ENCODE measurements at regions not wholly inside any gene's neighbourhood (a gene's known extent, or its start where the extent isn't known, plus 50 kb on each side); places are given as distances from the start of the nearest gene placed in this dataset.

DNA sequence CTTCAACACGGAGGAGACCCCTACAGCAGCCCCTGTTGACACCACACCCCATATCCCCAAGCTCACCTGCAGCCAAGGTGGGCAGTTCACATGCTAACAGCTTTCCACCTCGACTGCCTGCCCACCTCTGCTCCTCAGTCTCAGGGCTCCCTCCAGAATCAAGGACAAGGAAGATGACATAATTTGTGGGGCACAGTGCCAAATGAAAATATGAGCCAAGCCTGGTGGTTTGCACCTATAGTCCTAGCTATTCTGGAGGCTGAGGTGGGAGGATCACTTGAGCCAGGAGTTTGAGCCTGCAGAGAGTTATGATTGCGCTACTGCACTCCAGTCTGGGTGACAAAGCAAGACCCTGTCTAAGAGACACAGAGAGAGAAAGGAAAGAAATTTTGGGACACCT, 516.3 kb downstream of the BCOR start:
- Histone ChIP-seq H3K4me1 (no peaks in the 10 kb centered on the region), H3K27ac (no peak overlapping the region), H3K36me3 (no peaks in the 10 kb centered on the region), H3K4me3 (no peak overlapping the region), H3K27me3 (no peaks in the 10 kb centered on the region), H3K9me3 (peaks cover 0 to 3% of the 10 kb centered on the region in 2 donors)
- no peak for DNase-seq (ENCODE audit: low spot score)
- TF ChIP-seq, protein P1, sequence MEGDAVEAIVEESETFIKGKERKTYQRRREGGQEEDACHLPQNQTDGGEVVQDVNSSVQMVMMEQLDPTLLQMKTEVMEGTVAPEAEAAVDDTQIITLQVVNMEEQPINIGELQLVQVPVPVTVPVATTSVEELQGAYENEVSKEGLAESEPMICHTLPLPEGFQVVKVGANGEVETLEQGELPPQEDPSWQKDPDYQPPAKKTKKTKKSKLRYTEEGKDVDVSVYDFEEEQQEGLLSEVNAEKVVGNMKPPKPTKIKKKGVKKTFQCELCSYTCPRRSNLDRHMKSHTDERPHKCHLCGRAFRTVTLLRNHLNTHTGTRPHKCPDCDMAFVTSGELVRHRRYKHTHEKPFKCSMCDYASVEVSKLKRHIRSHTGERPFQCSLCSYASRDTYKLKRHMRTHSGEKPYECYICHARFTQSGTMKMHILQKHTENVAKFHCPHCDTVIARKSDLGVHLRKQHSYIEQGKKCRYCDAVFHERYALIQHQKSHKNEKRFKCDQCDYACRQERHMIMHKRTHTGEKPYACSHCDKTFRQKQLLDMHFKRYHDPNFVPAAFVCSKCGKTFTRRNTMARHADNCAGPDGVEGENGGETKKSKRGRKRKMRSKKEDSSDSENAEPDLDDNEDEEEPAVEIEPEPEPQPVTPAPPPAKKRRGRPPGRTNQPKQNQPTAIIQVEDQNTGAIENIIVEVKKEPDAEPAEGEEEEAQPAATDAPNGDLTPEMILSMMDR (IDR thresholded peaks at IDR 0.05) = no peak

DNA sequence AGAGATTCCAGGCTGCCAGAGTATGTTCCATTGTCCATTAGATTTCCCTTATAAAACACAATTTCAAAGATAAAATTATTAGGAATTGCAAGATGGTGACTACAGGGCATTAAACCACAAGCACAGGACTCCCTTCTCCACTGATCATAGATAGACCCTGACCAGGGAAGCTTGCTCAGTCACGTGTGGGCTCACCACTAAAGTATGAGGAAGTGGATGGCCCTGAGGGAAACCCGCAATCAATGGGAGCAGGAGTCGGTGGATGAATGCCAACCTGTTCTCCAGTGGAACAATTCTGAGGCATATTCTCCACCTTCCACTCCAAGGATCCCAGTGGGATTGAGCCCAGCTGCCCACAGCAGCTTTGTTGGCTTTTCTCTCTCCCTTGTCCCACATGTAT, 515.7 kb downstream of the BCOR start:
- no peak for DNase-seq (ENCODE audit: low spot score)
- no peaks in the 10 kb centered on the region for H3K27me3 ChIP-seq
- H3K4me3 ChIP-seq = no peak overlapping the region
- TF ChIP-seq, protein P1 (IDR thresholded peaks at IDR 0.05) = no peak
- no peaks in the 10 kb centered on the region for H3K4me1 ChIP-seq
- no peak overlapping the region for H3K27ac ChIP-seq
- H3K36me3 ChIP-seq = no peaks in the 10 kb centered on the region
- H3K9me3 ChIP-seq = peaks cover 0 to 3% of the 10 kb centered on the region in 2 donors

DNA sequence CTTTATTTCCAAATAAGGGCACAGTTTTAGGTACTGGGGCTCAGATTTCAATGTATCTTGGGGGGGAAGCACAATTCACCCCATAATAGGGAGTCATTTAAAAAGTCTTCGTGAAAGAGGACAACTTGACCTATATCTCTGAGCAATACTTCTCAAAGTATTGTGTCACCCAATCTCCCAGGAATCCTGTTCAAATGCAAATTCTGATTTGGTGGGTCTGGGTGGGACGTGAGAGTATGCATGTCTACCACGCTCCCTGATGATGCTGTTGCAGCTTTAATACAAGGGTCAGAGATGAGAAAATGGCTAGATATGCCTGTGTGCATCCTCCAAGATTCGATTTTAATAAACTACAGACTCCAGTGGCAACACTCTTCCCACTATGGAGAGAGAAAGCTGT, 514.8 kb downstream of the BCOR start:
- peaks cover 0 to 3% of the 10 kb centered on the region in 2 donors for H3K9me3 ChIP-seq
- H3K27me3 ChIP-seq = no peaks in the 10 kb centered on the region
- no peak for DNase-seq (ENCODE audit: low spot score)
- H3K4me3 ChIP-seq = no peak overlapping the region
- TF ChIP-seq, protein P1 (IDR thresholded peaks at IDR 0.05) = no peak
- H3K4me1 ChIP-seq = no peaks in the 10 kb centered on the region
- H3K27ac ChIP-seq = no peak overlapping the region
- H3K36me3 ChIP-seq = no peaks in the 10 kb centered on the region

DNA sequence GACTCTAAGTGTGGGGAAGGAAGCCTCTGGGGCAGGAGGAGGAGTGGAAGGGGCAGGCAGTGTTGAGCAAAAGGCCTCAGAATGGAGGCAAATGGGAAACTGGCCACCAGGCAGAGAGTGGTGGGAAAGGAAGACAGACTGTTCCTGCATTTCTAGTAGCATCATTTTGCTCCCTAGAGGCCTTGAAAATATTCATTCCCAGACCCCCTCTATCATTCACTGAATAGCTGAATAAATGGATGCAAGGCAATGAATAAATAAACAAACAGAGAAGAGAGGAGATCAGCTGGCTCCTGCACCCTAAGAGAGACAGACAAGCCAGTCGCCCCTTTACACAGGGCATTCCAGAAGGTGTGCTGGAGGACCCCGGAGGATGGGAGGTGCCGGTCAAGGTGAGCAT, 511.9 kb downstream of the BCOR start:
- H3K27ac ChIP-seq = no peak overlapping the region
- peaks cover 0 to 3% of the 10 kb centered on the region in 2 donors for H3K9me3 ChIP-seq
- H3K4me1 ChIP-seq = no peaks in the 10 kb centered on the region
- H3K4me3 ChIP-seq = no peak overlapping the region
- TF ChIP-seq, protein P1 (IDR thresholded peaks at IDR 0.05) = no peak
- DNase-seq (ENCODE audit: low spot score) = no peak
- H3K36me3 ChIP-seq = no peaks in the 10 kb centered on the region
- peaks cover 0 to 3% of the 10 kb centered on the region in 2 donors for H3K27me3 ChIP-seq

DNA sequence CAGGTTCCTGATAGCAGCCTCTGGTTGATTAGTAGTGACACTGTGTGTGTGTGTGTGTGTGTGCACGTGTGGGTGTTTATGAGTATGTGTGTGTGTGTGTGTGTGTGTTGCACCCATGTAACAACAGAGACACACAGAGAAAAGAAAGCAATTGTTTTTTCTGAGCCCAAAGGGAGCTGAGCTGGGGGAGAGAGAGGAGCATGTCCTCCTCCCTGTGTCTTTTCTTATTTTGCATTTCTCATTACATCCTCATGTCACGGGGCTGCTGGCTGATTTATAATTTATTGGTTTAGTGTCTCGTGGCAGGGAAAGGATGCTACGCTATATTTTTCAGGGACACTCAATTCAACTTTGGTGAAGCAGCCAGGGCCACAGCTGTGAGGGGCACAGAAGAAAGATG, 511.4 kb downstream of the BCOR start:
- DNase-seq (ENCODE audit: low spot score) = no peak
- Histone ChIP-seq H3K27ac (no peak overlapping the region), H3K4me1 (no peaks in the 10 kb centered on the region), H3K9me3 (peaks cover 0 to 3% of the 10 kb centered on the region in 2 donors), H3K27me3 (peaks cover 0 to 3% of the 10 kb centered on the region in 2 donors), H3K36me3 (no peaks in the 10 kb centered on the region), H3K4me3 (no peak overlapping the region)
- TF ChIP-seq, protein P1 (IDR thresholded peaks at IDR 0.05) = no peak

DNA sequence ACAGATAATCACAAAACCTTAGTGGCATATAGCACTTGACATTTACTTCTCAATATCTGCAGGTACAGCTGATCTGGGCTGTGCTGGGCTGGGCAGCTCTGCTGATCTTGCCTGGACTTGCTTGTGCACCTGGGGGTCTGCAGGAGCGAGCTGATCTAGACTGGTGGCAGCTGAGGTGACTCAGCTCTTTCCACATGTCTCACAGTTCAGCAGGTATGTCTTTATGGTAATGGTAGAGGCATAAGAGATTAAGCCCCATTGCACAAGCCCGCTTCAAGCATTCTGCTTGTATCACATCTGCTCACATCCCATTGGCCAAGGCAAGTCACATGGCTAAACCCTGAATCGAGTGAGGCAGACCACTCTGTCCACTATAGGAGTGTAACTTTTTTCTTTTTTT, 506.7 kb downstream of the BCOR start:
- no peak overlapping the region for H3K27ac ChIP-seq
- H3K4me3 ChIP-seq = no peak overlapping the region
- peaks cover 0 to 3% of the 10 kb centered on the region in 2 donors for H3K27me3 ChIP-seq
- no peak for DNase-seq (ENCODE audit: low spot score)
- no peaks in the 10 kb centered on the region for H3K9me3 ChIP-seq
- no peaks in the 10 kb centered on the region for H3K4me1 ChIP-seq
- H3K36me3 ChIP-seq = no peaks in the 10 kb centered on the region
- TF ChIP-seq, protein P1 (IDR thresholded peaks at IDR 0.05) = no peak

All from right atrium auricular region (tissue), 2 donors.